Neutrophil (primary cell): ENCODE measurements at regions not wholly inside any gene's neighbourhood (a gene's known extent, or its start where the extent isn't known, plus 50 kb on each side); places are given as distances from the start of the nearest gene placed in this dataset.

Source experiments
- H3K27ac ChIP-seq: fragments of 200-600 bp; sonication (generic); 2 replicates; pipeline ENCODE4 v1.5.1; 2016; ENCODE audit warnings: mild to moderate bottlenecking, moderate library complexity
- H3K27me3 ChIP-seq: fragments of 200-600 bp; sonication (generic); 2 replicates; pipeline ENCODE4 v1.6.0; 2016; ENCODE audit warnings: mild to moderate bottlenecking
- H3K36me3 ChIP-seq: fragments of 200-600 bp; sonication (generic); 2 replicates; pipeline ENCODE4 v1.5.1; 2017
- H3K4me1 ChIP-seq, 2 experiments: fragments of 200-600 bp in 1 of 2; sonication (generic) in 1 of 2; 1 replicate in 1 of 2; 2 replicates in 1 of 2; pipeline versions ENCODE4 v1.5.1 to v1.6.1; 2013 to 2016; ENCODE audit warnings: low read depth in 1 of 2, low read length in 1 of 2, mild to moderate bottlenecking in 1 of 2, moderate library complexity in 1 of 2; ENCODE audit not compliant: control insufficient read depth in 1 of 2, insufficient read depth in 1 of 2
- H3K4me3 ChIP-seq, 2 experiments: fragments of 200-600 bp in 1 of 2; sonication (generic) in 1 of 2; 1 replicate in 1 of 2; 2 replicates in 1 of 2; pipeline ENCODE4 v1.5.1; 2013 to 2016; ENCODE audit warnings: low read depth in 1 of 2, low read length in 1 of 2, mild to moderate bottlenecking in 1 of 2, moderate library complexity in 1 of 2
- H3K9me3 ChIP-seq: fragments of 200-600 bp; sonication (generic); 2 replicates; pipeline ENCODE4 v1.5.1; 2016
- TF ChIP-seq, protein P1 (sequence below): fragments of 200-600 bp; sonication (generic); IDR thresholded peaks from 2 replicates; pipeline ENCODE4 v1.5.1; 2016; ENCODE audit warnings: antibody characterized with exemption

GRCh38 chr3:176755977-176756376 is 441.3 kb downstream of the TBL1XR1 start:
- no peak overlapping the region for H3K4me3 ChIP-seq
- H3K27me3 ChIP-seq, result no peaks in the 10 kb centered on the region
- no peaks in the 10 kb centered on the region for H3K36me3 ChIP-seq
- TF ChIP-seq, protein P1, sequence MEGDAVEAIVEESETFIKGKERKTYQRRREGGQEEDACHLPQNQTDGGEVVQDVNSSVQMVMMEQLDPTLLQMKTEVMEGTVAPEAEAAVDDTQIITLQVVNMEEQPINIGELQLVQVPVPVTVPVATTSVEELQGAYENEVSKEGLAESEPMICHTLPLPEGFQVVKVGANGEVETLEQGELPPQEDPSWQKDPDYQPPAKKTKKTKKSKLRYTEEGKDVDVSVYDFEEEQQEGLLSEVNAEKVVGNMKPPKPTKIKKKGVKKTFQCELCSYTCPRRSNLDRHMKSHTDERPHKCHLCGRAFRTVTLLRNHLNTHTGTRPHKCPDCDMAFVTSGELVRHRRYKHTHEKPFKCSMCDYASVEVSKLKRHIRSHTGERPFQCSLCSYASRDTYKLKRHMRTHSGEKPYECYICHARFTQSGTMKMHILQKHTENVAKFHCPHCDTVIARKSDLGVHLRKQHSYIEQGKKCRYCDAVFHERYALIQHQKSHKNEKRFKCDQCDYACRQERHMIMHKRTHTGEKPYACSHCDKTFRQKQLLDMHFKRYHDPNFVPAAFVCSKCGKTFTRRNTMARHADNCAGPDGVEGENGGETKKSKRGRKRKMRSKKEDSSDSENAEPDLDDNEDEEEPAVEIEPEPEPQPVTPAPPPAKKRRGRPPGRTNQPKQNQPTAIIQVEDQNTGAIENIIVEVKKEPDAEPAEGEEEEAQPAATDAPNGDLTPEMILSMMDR, result no peak
- H3K27ac ChIP-seq, result no peak overlapping the region
- no peaks in the 10 kb centered on the region for H3K9me3 ChIP-seq
- H3K4me1 ChIP-seq, result no peaks in the 10 kb centered on the region

GRCh38 chr3:176755552-176755951 is 441.7 kb downstream of the TBL1XR1 start:
- H3K4me3 ChIP-seq, result no peak overlapping the region
- H3K27me3 ChIP-seq, result no peaks in the 10 kb centered on the region
- no peak overlapping the region for H3K27ac ChIP-seq
- H3K36me3 ChIP-seq, result no peaks in the 10 kb centered on the region
- H3K4me1 ChIP-seq, result no peaks in the 10 kb centered on the region
- H3K9me3 ChIP-seq, result no peaks in the 10 kb centered on the region
- TF ChIP-seq, protein P1, result no peak

GRCh38 chr3:176741664-176742047 is 455.6 kb downstream of the TBL1XR1 start:
- TF ChIP-seq, protein P1, result no peak
- Histone ChIP-seq H3K9me3 (no peaks in the 10 kb centered on the region), H3K27ac (no peak overlapping the region), H3K4me3 (no peak overlapping the region), H3K27me3 (no peaks in the 10 kb centered on the region), H3K4me1 (no peaks in the 10 kb centered on the region), H3K36me3 (no peaks in the 10 kb centered on the region)

DNA sequence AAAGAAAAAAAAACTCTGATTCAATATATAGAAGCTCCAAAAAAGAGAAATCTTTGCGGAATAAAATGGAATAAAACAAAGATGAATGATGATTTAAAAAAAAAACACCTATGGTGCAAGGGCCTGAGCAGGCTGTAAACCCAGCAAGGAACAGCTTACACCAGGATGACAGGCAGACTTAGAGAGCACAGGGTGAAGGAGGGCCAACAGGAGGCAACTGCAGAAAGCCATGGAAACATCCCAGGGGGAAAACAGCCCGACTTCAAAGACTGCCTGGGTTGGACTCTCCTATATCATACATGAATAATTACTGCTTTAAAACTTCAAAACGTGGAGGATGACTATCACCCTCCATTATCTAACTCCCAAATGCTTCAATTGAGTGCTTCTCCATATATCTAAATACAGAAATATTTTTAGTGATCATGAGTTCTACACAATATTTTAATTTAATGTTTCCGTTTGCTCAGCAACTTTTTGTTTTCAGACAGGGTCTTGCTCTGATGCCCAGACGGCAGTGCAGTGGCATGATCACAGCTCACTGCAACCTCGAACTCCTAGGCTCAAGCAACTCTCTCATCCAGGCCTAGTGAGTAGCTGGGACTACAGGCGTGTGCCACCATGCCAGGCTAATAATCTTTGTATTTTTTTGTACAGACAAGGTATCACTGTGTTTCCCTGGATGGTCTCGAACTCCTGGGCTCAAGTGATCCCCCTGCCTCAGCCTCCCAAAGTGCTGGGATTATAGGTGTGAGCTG is 456.2 kb downstream of the TBL1XR1 start:
- H3K4me1 ChIP-seq, result no peaks in the 10 kb centered on the region

GRCh38 chr3:176739159-176739558 is 458.1 kb downstream of the TBL1XR1 start:
- no peaks in the 10 kb centered on the region for H3K9me3 ChIP-seq
- H3K27me3 ChIP-seq, result no peaks in the 10 kb centered on the region
- TF ChIP-seq, protein P1, result no peak
- no peak overlapping the region for H3K4me3 ChIP-seq
- no peaks in the 10 kb centered on the region for H3K36me3 ChIP-seq
- H3K4me1 ChIP-seq, result no peaks in the 10 kb centered on the region
- H3K27ac ChIP-seq, result no peak overlapping the region

More for the DNA sequence above, 456.2 kb downstream of the TBL1XR1 start:
- H3K4me3 ChIP-seq, result no peak overlapping the region
- H3K9me3 ChIP-seq, result no peaks in the 10 kb centered on the region
- no peak overlapping the region for H3K27ac ChIP-seq
- TF ChIP-seq, protein P1, result no peak
- H3K27me3 ChIP-seq, result no peaks in the 10 kb centered on the region
- H3K36me3 ChIP-seq, result no peaks in the 10 kb centered on the region
